Esophagus muscularis mucosa (tissue), 4 donors: ENCODE measurements at regions not wholly inside any gene's neighbourhood (a gene's known extent, or its start where the extent isn't known, plus 50 kb on each side); places are given as distances from the start of the nearest gene placed in this dataset.

Experiments used
- DNase-seq: peaks from one replicate; pipeline ENCODE4 v3.0.0-alpha.2; 2017; ENCODE audit errors: extremely low spot score
- H3K27ac ChIP-seq, 4 donors: fragments of 200-600 bp; sonication (generic); replicated peaks in 1 of 4; 1 replicate in 3 of 4; 2 replicates in 1 of 4; pipeline ENCODE4 v1.5.1; 2016 to 2019; ENCODE audit warnings: mild to moderate bottlenecking in 1 of 4
- H3K27me3 ChIP-seq, 4 donors: fragments of 200-600 bp; sonication (generic); one replicate each; pipeline versions ENCODE4 v1.5.1 to v1.6.0; 2016 to 2019
- H3K36me3 ChIP-seq, 4 donors: fragments of 200-600 bp; sonication (generic); one replicate each; pipeline ENCODE4 v1.5.1; 2016 to 2019
- H3K4me1 ChIP-seq, 4 donors: fragments of 200-600 bp; sonication (generic); one replicate each; pipeline ENCODE4 v1.5.1; 2016 to 2019
- H3K4me3 ChIP-seq, 4 donors: fragments of 200-600 bp; sonication (generic); 1 replicate in 2 of 4; 2 replicates in 2 of 4; pipeline ENCODE4 v1.5.1; 2016 to 2019; ENCODE audit warnings: mild to moderate bottlenecking in 4 of 4, moderate library complexity in 1 of 4
- H3K9me3 ChIP-seq, 4 donors: fragments of 200-600 bp; sonication (generic); 1 replicate in 3 of 4; 2 replicates in 1 of 4; pipeline ENCODE4 v1.5.1; 2016 to 2019
- EP300 ChIP-seq: sonication (generic); formaldehyde crosslinking; IDR thresholded peaks from one replicate; pipeline ENCODE4 v1.6.1; 2017; ENCODE audit warnings: antibody characterized with exemption
- POLR2A ChIP-seq: fragments of 450-650 bp; IDR thresholded peaks from one replicate; pipeline ENCODE4 v1.6.1; 2017; ENCODE audit warnings: antibody characterized with exemption, moderate library complexity, mild to moderate bottlenecking, low read depth
- POLR2AphosphoS5 ChIP-seq, 2 donors: sonication (generic); formaldehyde crosslinking; IDR thresholded peaks; one replicate each; pipeline ENCODE4 v1.6.1; 2017; ENCODE audit warnings: antibody characterized with exemption in 2 of 2
- WGBS: methylation state at CpG from one replicate; pipeline ENCODE4 v1.1.5; 2018; 5-methylcytosine and 5-hydroxymethylcytosine counted together
- intact Hi-C: fragments of 100-400 bp; cut with DNase I; formaldehyde crosslinking; loops from one replicate; pipeline ENCODE4 v1.15.1; 2023
- TF ChIP-seq, protein P1 (sequence below), 3 experiments: fragments of 200-600 bp in 2 of 3; fragments of 450-650 bp in 1 of 3; sonication (generic) in 2 of 3; IDR thresholded peaks; one replicate each; pipeline ENCODE4 v1.5.1; 2017 to 2019; ENCODE audit warnings: antibody characterized with exemption in 3 of 3, mild to moderate bottlenecking in 2 of 3, moderate library complexity in 1 of 3

DNA sequence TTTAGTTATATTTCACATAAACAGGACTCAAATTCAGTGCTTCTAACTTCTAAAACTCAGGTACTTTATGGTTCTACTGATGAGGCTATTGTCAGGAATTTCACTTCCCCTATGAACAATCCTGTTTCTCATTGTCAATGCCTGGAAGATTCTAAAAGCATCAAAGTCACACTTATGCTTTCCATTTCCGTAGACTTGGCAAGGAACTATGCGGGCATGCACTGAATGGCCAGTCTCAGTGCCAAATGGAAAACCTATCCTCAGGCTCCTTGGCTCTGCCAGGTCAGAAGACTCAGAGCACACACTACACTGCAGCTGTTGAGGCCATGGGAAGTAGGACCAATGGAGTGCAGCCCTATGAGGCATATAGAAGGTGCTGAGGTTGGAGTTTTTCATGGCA is 97.0 kb upstream of the PTPN13 start:
- no peak overlapping the region for H3K27ac ChIP-seq
- TF ChIP-seq, protein P1, sequence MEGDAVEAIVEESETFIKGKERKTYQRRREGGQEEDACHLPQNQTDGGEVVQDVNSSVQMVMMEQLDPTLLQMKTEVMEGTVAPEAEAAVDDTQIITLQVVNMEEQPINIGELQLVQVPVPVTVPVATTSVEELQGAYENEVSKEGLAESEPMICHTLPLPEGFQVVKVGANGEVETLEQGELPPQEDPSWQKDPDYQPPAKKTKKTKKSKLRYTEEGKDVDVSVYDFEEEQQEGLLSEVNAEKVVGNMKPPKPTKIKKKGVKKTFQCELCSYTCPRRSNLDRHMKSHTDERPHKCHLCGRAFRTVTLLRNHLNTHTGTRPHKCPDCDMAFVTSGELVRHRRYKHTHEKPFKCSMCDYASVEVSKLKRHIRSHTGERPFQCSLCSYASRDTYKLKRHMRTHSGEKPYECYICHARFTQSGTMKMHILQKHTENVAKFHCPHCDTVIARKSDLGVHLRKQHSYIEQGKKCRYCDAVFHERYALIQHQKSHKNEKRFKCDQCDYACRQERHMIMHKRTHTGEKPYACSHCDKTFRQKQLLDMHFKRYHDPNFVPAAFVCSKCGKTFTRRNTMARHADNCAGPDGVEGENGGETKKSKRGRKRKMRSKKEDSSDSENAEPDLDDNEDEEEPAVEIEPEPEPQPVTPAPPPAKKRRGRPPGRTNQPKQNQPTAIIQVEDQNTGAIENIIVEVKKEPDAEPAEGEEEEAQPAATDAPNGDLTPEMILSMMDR (IDR thresholded peaks at IDR 0.05): no peak
- no peak for TF ChIP-seq POLR2AphosphoS5 (IDR thresholded peaks at IDR 0.05)
- TF ChIP-seq EP300: no peak
- TF ChIP-seq POLR2A: no peak
- WGBS: 91% methylated on average over 2 of the region's 2 CpGs
- no peaks in the 10 kb centered on the region for H3K9me3 ChIP-seq
- H3K4me3 ChIP-seq: no peak overlapping the region
- no peaks in the 10 kb centered on the region for H3K36me3 ChIP-seq
- H3K4me1 ChIP-seq: peaks cover 0 to 5% (median 0%) of the 10 kb centered on the region in 4 donors
- DNase-seq: no peak
- intact Hi-C loops: loop anchor here (2.0 to 10.0 kb wide), 2 partner anchors 98 to 398 kb away; partner anchors contain the start of gene PTPN13
- no peaks in the 10 kb centered on the region for H3K27me3 ChIP-seq

DNA sequence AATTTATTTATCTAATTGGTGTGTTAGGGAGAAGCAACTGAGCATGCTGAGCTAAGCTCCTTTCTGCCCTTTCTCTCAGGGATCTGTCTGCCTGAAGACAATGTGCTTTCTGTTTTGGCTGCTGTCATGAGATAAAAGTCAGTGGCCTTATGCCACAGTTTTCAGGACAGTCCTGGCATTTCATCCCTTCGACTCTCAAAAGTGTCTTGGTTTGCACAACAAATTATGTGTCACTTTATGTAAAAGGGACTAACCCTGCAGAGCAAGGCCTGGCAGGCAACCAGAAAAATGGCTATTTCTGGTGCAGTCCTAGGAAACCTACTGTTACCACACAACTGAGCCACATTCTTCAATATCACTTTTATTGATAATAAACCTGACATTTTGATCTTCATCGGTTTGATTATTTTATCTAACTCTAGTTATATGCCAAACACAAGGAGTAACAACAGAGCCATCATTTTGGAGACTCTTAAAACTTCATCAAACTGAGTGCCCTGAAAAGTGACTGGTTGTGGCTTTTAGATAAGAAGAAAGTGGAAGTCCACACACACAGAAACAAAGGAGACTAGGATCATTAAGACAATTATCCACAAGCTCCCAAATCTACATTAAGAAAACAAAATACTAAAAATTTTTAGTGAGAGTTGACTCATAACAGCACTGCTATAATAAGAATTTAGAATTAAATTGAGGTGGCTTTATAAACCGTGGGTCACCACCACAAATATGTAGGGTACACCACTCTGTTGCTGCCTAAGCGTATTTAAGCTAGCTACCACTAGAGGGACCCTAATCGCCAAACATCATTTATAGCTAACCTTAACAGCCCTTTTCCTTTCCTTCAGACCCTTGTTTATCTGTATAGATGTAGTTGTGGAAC is 95.9 kb upstream of the PTPN13 start:
- Histone ChIP-seq H3K4me1 (peaks cover 0 to 5% (median 0%) of the 10 kb centered on the region in 4 donors), H3K27me3 (no peaks in the 10 kb centered on the region), H3K9me3 (no peaks in the 10 kb centered on the region), H3K27ac (no peak overlapping the region), H3K36me3 (no peaks in the 10 kb centered on the region), H3K4me3 (no peak overlapping the region)
- TF ChIP-seq POLR2AphosphoS5 (IDR thresholded peaks at IDR 0.05) (no peak), POLR2A (no peak), EP300 (no peak)
- TF ChIP-seq, protein P1 (IDR thresholded peaks at IDR 0.05): peak; percentile 53 to 77 (median 73)
- WGBS: 36% methylated on average over 5 of the region's 5 CpGs
- DNase-seq: no peak
- intact Hi-C loops: loop anchor here (2.0 to 10.0 kb wide), 2 partner anchors 97 to 397 kb away; partner anchors contain the start of gene PTPN13

DNA sequence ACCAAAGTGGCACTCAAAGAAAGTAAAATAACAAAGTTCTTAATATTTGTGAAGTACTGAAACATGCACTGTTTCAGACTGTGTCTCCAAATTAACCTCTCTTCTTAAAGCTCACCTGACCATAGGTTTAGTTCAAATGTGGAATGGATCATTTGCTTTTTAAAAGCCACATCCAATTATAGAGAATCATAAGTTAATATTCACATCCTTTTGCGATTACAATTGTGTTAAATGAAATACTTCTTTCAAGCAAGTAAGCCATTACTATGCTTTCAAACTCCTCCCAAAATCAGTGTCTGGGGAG is 95.3 kb upstream of the PTPN13 start:
- no peak overlapping the region for H3K27ac ChIP-seq
- DNase-seq: no peak
- H3K4me3 ChIP-seq: no peak overlapping the region
- no peaks in the 10 kb centered on the region for H3K36me3 ChIP-seq
- TF ChIP-seq, protein P1 (IDR thresholded peaks at IDR 0.05): no peak
- TF ChIP-seq POLR2A: no peak
- no peak for TF ChIP-seq POLR2AphosphoS5 (IDR thresholded peaks at IDR 0.05)
- TF ChIP-seq EP300: no peak
- H3K27me3 ChIP-seq: no peaks in the 10 kb centered on the region
- 45% methylated on average over 1 of the region's 1 CpG for WGBS
- intact Hi-C loops: loop anchor here (10.0 kb wide), 1 partner anchor 96 kb away; the partner anchor contains the start of gene PTPN13
- H3K4me1 ChIP-seq: peaks cover 0 to 5% (median 0%) of the 10 kb centered on the region in 4 donors
- no peaks in the 10 kb centered on the region for H3K9me3 ChIP-seq

DNA sequence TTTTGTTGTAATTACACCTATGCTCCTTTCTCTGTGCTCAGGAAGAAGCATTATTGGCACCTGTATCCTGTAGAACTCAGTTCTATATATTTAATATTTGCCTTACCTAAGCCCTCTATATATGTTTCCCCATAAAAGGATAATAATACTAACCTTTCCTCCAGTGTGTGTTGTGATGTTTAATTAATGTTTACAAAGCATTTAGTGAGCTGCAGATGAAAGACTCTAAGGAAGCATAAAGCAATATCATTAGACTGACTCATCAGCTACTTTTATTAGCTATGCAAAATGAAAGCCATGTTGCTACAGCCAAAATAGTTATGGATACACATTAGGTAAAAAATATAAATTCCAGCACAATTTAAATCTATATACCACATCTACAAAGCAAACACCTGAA is 93.6 kb upstream of the PTPN13 start:
- no peaks in the 10 kb centered on the region for H3K36me3 ChIP-seq
- H3K9me3 ChIP-seq: no peaks in the 10 kb centered on the region
- H3K27ac ChIP-seq: no peak overlapping the region
- TF ChIP-seq EP300: no peak
- no peak for TF ChIP-seq POLR2A
- TF ChIP-seq, protein P1 (IDR thresholded peaks at IDR 0.05): no peak
- no peak for TF ChIP-seq POLR2AphosphoS5 (IDR thresholded peaks at IDR 0.05)
- intact Hi-C loops: no loop called here
- no peak for DNase-seq
- H3K27me3 ChIP-seq: no peaks in the 10 kb centered on the region
- H3K4me3 ChIP-seq: no peak overlapping the region
- H3K4me1 ChIP-seq: peaks cover 0 to 5% (median 0%) of the 10 kb centered on the region in 4 donors
